ENCODE measurements at regions not wholly inside any gene's neighbourhood (a gene's known extent, or its start where the extent isn't known, plus 50 kb on each side); places are given as distances from the start of the nearest gene placed in this dataset.
A peak's percentile ranks its signal among the peaks of the same experiment; 100 is the strongest.

DNA sequence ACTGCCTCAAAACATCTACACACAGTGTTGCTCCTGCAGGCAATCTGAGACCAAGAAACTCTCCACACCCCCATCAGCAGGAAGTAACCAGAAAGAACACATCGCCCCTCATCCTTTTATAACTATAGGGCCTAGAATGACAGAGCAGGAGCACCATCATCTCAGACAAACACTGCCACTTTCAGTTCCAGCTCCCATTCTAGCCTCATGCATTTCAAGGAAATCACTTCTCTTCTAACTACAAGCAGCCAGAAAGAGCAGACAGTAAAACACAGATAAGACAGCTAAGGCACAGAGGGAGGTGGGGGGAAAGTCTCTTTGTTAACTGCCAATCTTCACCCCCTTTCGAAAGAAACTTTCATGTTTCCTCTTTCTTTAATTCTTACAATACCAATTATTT is 102.6 kb upstream of the TENT5D start:
- H3K27me3 ChIP-seq, result no peaks in the 10 kb centered on the region
- no peak for DNase-seq
- H3K36me3 ChIP-seq, result no peaks in the 10 kb centered on the region
- no peaks in the 10 kb centered on the region for H3K4me1 ChIP-seq
- WGBS, 2 donors, result 89 to 100% methylated on average over 2 of the region's 2 CpGs
- intact Hi-C loops (cut with DNase I), result no loop called here
- no peak overlapping the region for H3K27ac ChIP-seq
- H3K4me3 ChIP-seq (replicated peaks in 1 of 3), result no peak overlapping the region
- H3K9me3 ChIP-seq, result no peaks in the 10 kb centered on the region
- TF ChIP-seq, protein P1, sequence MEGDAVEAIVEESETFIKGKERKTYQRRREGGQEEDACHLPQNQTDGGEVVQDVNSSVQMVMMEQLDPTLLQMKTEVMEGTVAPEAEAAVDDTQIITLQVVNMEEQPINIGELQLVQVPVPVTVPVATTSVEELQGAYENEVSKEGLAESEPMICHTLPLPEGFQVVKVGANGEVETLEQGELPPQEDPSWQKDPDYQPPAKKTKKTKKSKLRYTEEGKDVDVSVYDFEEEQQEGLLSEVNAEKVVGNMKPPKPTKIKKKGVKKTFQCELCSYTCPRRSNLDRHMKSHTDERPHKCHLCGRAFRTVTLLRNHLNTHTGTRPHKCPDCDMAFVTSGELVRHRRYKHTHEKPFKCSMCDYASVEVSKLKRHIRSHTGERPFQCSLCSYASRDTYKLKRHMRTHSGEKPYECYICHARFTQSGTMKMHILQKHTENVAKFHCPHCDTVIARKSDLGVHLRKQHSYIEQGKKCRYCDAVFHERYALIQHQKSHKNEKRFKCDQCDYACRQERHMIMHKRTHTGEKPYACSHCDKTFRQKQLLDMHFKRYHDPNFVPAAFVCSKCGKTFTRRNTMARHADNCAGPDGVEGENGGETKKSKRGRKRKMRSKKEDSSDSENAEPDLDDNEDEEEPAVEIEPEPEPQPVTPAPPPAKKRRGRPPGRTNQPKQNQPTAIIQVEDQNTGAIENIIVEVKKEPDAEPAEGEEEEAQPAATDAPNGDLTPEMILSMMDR (IDR thresholded peaks at IDR 0.05), result no peak
- TF ChIP-seq POLR2A (IDR thresholded peaks at IDR 0.05), result no peak

- TF ChIP-seq, protein P1 (IDR thresholded peaks at IDR 0.05), result no peak
- TF ChIP-seq POLR2A (IDR thresholded peaks at IDR 0.05), result no peak
- H3K27me3 ChIP-seq, result no peaks in the 10 kb centered on the region
- intact Hi-C loops (cut with DNase I), result no loop called here
- no peaks in the 10 kb centered on the region for H3K9me3 ChIP-seq
- H3K4me3 ChIP-seq (replicated peaks in 1 of 3), result no peak overlapping the region
- H3K4me1 ChIP-seq, result no peaks in the 10 kb centered on the region
- WGBS, 2 donors, result 66 to 76% methylated on average over 1 of the region's 1 CpG
- H3K36me3 ChIP-seq, result no peaks in the 10 kb centered on the region
- no peak for DNase-seq
- no peak overlapping the region for H3K27ac ChIP-seq
These were observed 89.0 kb upstream of the TENT5D start for GRCh38 chrX:80331285-80331684.

DNA sequence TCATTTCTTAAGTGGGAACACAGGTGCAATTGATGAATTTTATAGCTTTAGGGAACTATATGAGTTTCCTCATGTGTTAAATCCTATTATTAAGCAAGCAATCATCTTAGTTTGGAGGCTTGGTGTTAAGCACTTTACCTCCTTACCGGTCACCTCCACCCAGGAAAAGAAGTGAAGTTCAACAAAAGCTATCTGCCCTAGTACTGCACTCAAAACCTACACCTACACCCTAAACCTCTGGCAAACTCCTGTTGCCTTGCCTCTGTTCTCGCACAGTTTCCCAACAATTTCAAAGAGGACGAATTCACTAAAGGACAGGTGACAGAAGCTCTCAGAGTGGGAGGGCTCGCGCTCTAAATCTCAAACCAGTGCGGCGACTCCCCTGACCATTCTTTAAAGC is 85.7 kb upstream of the TENT5D start:
- no peak for TF ChIP-seq POLR2A (IDR thresholded peaks at IDR 0.05)
- TF ChIP-seq, protein P1 (IDR thresholded peaks at IDR 0.05), result no peak
- intact Hi-C loops (cut with DNase I), result no loop called here
- Histone ChIP-seq H3K36me3 (no peaks in the 10 kb centered on the region), H3K27ac (no peak overlapping the region), H3K27me3 (no peaks in the 10 kb centered on the region), H3K4me1 (no peaks in the 10 kb centered on the region), H3K9me3 (no peaks in the 10 kb centered on the region), H3K4me3 (replicated peaks in 1 of 3) (peak overlapping the region in 2 of 3 donors; percentile 13 to 40)
- WGBS, 2 donors, result 38 to 61% methylated on average over 7 of the region's 7 CpGs
- no peak for DNase-seq

DNA sequence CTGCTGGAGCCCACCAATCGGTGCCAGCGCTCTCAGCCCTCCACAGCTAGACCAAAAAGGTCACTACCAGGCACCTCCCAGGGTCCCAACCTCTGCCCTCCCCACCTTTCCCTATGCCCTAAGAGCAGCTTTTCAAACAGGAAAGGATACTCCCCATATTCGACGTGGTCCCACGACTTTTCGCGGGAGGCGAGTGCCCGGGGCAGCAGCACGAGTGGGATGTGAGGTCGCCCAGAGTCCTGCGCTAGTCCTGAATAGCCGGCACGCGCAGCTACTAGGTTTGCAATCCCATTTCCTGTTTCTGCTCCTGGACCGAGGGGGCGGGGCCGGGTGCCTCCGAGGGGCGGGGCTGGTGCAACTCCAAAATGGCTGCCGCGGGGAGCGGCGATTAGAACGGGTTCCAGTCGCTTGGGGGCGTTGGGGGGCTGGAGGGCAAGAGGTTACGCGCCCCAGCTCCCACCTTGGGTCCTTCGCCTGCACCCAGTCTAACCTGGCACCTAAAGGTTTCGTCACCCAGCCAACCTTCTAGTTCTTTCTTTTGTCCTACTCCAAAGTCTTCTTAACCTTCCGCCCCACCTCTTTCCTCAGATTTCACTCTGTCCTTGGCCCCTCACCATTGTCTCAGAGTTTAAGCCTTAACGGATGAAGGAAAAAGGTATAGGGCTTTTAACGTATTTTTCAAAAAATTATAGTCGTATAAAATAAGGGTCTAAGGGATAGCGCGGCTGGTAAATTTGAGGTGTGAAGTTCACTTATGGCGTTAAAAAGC is 85.0 kb upstream of the TENT5D start:
- TF ChIP-seq, protein P1 (IDR thresholded peaks at IDR 0.05), result no peak
- peak in 1 of 2 donors; percentile 50 for TF ChIP-seq POLR2A (IDR thresholded peaks at IDR 0.05)
- Histone ChIP-seq H3K27ac (no peak overlapping the region), H3K27me3 (no peaks in the 10 kb centered on the region), H3K9me3 (no peaks in the 10 kb centered on the region), H3K4me3 (replicated peaks in 1 of 3) (peak overlapping the region in 2 of 3 donors; percentile 13 to 40), H3K36me3 (no peaks in the 10 kb centered on the region), H3K4me1 (no peaks in the 10 kb centered on the region)
- DNase-seq, result peak; percentile 67 to 84
- intact Hi-C loops (cut with DNase I), result no loop called here
- WGBS, 2 donors, result 52 to 55% methylated on average over 15 to 24 of the region's 38 CpGs

DNA sequence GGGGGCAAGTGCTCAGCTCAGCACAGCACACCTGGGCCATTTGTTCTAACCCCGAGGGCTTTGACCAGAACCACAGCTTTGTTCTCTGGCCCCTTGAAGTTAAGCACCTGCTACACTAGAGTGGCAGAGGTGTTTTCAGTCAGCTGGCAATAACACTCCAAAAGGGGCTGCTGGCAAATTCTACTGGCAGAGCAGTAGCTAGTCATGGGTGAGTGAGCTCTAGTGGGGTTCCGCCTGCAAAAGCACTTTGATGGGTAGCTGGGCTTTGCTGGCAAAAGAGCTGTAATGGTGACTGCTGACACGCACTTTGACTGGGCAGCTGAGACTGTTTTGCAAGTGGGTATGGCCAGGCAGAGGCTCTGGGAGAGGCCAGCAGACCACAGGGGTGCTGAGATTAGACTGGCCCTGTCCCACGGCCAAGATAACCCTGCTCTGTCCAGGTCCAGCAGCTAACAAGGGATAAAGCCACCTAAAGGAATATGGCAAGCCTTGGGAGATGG is 65.2 kb upstream of the TENT5D start:
- WGBS, 2 donors, result 41 to 51% methylated on average over 2 of the region's 4 CpGs
- no peaks in the 10 kb centered on the region for H3K4me1 ChIP-seq
- intact Hi-C loops (cut with DNase I), result no loop called here

More for the DNA sequence above, 65.2 kb upstream of the TENT5D start:
- Histone ChIP-seq H3K9me3 (no peaks in the 10 kb centered on the region), H3K36me3 (no peaks in the 10 kb centered on the region), H3K27me3 (no peaks in the 10 kb centered on the region), H3K4me3 (replicated peaks in 1 of 3) (no peak overlapping the region), H3K27ac (no peak overlapping the region)
- DNase-seq, result peak; percentile 74 to 76
- no peak for TF ChIP-seq POLR2A (IDR thresholded peaks at IDR 0.05)
- TF ChIP-seq, protein P1 (IDR thresholded peaks at IDR 0.05), result no peak

Measured in thyroid gland (tissue), 4 donors.